ENCODE measurements at regions not wholly inside any gene's neighbourhood (a gene's known extent, or its start where the extent isn't known, plus 50 kb on each side); places are given as distances from the start of the nearest gene placed in this dataset.

- no peak overlapping the region for H3K27ac ChIP-seq (ENCODE audit: low read depth, low read length)
- no peaks in the 10 kb centered on the region for H3K9me3 ChIP-seq (ENCODE audit: control insufficient read depth in 1 of 2, insufficient read depth in 1 of 2, low read depth in 1 of 2, low read length in 2 of 2)
- ATAC-seq (no peak), DNase-seq (ENCODE audit: low read depth, low spot score) (no peak)
- RAD21 ChIA-PET (ENCODE audit: low non-redundant PET in 1 of 2, low total read pairs in 2 of 2, uncharacterized antibody in 2 of 2, unreplicated experiment in 2 of 2) = no interaction called here
- H2AFZ ChIP-seq (ENCODE audit: low read depth, low read length, poor library complexity, severe bottlenecking) = no peak overlapping the region
- no peak overlapping the region for H3K4me2 ChIP-seq (ENCODE audit: low read length)
- no peak overlapping the region for H3K4me3 ChIP-seq (replicated peaks in 1 of 2; ENCODE audit: low read depth in 1 of 2, low read length in 2 of 2)
- POLR2A ChIA-PET = no interaction called here
- no peaks in the 10 kb centered on the region for H3K79me2 ChIP-seq (ENCODE audit: insufficient read depth, low read length)
- H3K9me2 ChIP-seq (ENCODE audit: insufficient read depth) = no peaks in the 10 kb centered on the region
- CTCF ChIA-PET = no interaction called here
- intact Hi-C loops (cut with micrococcal nuclease) = no loop called here
- BruUV-seq (replicated peaks) = no TSS peak
- H4K20me1 ChIP-seq (ENCODE audit: insufficient read depth) = no peaks in the 10 kb centered on the region
- no peaks in the 10 kb centered on the region for H3K4me1 ChIP-seq (ENCODE audit: control insufficient read depth in 1 of 2, insufficient read depth in 2 of 2, low read length in 2 of 2)
- no peaks in the 10 kb centered on the region for H3K36me3 ChIP-seq (ENCODE audit: control insufficient read depth in 1 of 2, insufficient read depth in 2 of 2, low read length in 2 of 2)
- H3K27me3 ChIP-seq (ENCODE audit: insufficient read depth, low read length) = peaks cover 11% of the 10 kb centered on the region; the same call in 1 of the 2 replicates
- H3K9ac ChIP-seq (ENCODE audit: low read length) = no peak overlapping the region
- TF ChIP-seq SP1 (IDR thresholded peaks at IDR 0.05; ENCODE audit: low read depth) = no peak
- TF ChIP-seq SRF (IDR thresholded peaks at IDR 0.05; ENCODE audit: low read depth) = no peak
- no peak for TF ChIP-seq MAX (IDR thresholded peaks at IDR 0.05)
- TF ChIP-seq CBX3 (IDR thresholded peaks at IDR 0.05; ENCODE audit: low read depth) = no peak
- no peak for TF ChIP-seq RAD21 (IDR thresholded peaks at IDR 0.05; ENCODE audit: low read depth)
- TF ChIP-seq, protein P1, sequence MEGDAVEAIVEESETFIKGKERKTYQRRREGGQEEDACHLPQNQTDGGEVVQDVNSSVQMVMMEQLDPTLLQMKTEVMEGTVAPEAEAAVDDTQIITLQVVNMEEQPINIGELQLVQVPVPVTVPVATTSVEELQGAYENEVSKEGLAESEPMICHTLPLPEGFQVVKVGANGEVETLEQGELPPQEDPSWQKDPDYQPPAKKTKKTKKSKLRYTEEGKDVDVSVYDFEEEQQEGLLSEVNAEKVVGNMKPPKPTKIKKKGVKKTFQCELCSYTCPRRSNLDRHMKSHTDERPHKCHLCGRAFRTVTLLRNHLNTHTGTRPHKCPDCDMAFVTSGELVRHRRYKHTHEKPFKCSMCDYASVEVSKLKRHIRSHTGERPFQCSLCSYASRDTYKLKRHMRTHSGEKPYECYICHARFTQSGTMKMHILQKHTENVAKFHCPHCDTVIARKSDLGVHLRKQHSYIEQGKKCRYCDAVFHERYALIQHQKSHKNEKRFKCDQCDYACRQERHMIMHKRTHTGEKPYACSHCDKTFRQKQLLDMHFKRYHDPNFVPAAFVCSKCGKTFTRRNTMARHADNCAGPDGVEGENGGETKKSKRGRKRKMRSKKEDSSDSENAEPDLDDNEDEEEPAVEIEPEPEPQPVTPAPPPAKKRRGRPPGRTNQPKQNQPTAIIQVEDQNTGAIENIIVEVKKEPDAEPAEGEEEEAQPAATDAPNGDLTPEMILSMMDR (IDR thresholded peaks at IDR 0.05 in 2 of 3, conservative IDR thresholded peaks at IDR 0.05 in 1 of 3; ENCODE audit: borderline replicate concordance in 1 of 3, insufficient read depth in 1 of 3, low read depth in 2 of 3, low read length in 2 of 3) = no peak
- no peak for TF ChIP-seq JUND (IDR thresholded peaks at IDR 0.05)
- TF ChIP-seq POLR2AphosphoS5 (IDR thresholded peaks at IDR 0.05; ENCODE audit: low read depth, low read length) = no peak
- no peak for TF ChIP-seq ELF1 (IDR thresholded peaks at IDR 0.05; ENCODE audit: borderline replicate concordance, low read depth)
- TF ChIP-seq REST (IDR thresholded peaks at IDR 0.05; ENCODE audit: low read depth) = no peak
- no peak for TF ChIP-seq SIN3A (IDR thresholded peaks at IDR 0.05; ENCODE audit: low read depth)
- TF ChIP-seq ZNF274 (IDR thresholded peaks at IDR 0.05; ENCODE audit: low read depth, low read length) = no peak
- no peak for TF ChIP-seq ZFX (IDR thresholded peaks at IDR 0.05)
- no peak for TF ChIP-seq CEBPB (IDR thresholded peaks at IDR 0.05; ENCODE audit: low read depth)
- no peak for TF ChIP-seq TCF7L2 (IDR thresholded peaks at IDR 0.05; ENCODE audit: borderline replicate concordance, extremely low read depth, insufficient read depth, insufficient read length)
- no peak for TF ChIP-seq EGR1 (IDR thresholded peaks at IDR 0.05; ENCODE audit: low read depth)
- TF ChIP-seq EZH2 (IDR thresholded peaks at IDR 0.05) = no peak
Observed at GRCh38 chr10:43983856-43984271, 335.2 kb upstream of the ZNF32 start.

All from HCT116 (cell line).